ENCODE measurements at regions not wholly inside any gene's neighbourhood (a gene's known extent, or its start where the extent isn't known, plus 50 kb on each side); places are given as distances from the start of the nearest gene placed in this dataset.
A peak's percentile ranks its signal among the peaks of the same experiment; 100 is the strongest.

DNA sequence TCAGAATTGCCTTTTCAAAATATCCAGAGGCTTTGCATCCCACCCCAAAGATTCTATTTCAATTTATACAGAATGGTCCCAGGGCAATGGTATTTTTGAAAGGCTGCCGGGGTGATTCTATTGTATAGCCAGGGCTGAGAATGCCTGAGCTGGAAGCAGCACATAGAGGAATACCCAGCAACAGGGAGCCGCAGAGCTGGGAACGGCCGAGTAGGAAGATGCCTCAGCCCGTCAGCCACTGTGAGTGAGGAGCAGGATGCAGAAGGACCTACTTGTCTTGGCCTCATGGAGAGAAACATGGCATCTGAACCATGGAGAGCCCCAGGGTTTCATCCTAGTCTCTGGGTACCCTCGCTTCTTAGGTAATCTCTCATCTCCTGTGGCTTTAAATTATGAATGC lies 170.8 kb upstream of the FHL2 start:
- no peaks in the 10 kb centered on the region for H3K36me3 ChIP-seq (replicated peaks; ENCODE audit: control insufficient read depth, insufficient read depth, low read length)
- no peak for DNase-seq
- H3K27me3 ChIP-seq (ENCODE audit: control insufficient read depth, insufficient read depth, low read length), result no peaks in the 10 kb centered on the region
- H3K4me3 ChIP-seq (ENCODE audit: insufficient read depth, low read depth, low read length), result no peak overlapping the region

DNA sequence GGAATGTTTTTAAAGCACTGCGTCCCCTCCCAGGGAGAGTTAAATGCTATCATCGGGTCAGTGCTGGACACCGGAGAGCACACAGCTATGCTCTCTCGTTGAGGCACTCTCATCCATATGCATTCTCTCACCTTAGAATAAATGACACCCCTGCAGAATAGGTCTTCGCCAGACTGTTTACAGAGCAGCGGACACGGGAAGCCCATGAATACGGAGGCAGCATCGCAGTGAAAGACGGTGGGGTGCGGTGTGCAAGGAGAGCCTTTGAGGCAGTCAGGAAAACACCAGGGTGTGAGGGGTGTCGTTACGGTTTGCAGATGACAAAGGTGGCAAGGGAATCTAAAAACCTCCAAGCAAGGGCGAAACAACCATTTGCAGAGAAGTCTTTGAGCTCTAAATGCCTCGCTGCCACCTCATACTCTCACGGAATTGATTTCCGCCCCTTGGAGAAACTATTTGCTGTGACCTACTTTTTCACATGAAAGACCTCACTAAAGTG lies 169.2 kb upstream of the FHL2 start:
- Histone ChIP-seq H3K27me3 (ENCODE audit: control insufficient read depth, insufficient read depth, low read length) (no peaks in the 10 kb centered on the region), H3K36me3 (replicated peaks; ENCODE audit: control insufficient read depth, insufficient read depth, low read length) (no peaks in the 10 kb centered on the region), H3K4me3 (ENCODE audit: insufficient read depth, low read depth, low read length) (no peak overlapping the region)
- DNase-seq, result no peak

DNA sequence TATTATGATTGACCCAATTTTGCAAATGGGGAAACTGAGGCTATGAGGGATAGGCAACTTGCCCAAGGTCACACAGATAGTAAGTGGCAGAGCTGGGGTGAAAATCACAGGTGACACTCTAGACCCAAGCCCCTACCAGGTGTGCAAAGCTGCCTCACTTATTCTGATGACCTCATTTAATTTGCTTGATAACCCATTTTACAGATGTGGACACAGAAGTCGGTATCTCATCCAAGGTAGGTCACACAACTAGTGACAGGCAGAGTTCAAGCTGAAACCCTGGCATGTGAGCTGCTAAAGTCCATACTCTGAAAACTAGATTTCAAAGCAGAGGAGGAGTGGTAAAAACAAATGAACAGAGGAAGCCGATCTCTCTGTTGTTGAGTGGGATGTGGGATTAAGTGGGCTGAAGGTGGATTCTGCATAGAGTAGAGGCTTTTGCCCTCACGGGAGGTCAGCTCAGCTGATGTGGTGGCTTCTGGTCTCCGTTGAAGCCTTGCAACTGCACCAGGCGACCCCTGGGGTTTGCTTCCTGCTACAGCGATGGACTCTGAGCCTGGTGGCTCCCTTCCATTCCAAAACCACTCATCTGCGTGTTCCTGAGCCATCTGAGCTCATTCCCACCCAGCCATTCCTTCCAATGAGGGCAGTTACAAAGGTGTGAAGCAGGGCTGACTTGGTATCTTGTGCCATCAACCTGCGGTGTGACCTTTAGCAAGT lies 164.3 kb upstream of the FHL2 start:
- DNase-seq, result peak; percentile 51
- Histone ChIP-seq H3K36me3 (replicated peaks; ENCODE audit: control insufficient read depth, insufficient read depth, low read length) (no peaks in the 10 kb centered on the region), H3K27me3 (ENCODE audit: control insufficient read depth, insufficient read depth, low read length) (no peaks in the 10 kb centered on the region), H3K4me3 (ENCODE audit: insufficient read depth, low read depth, low read length) (no peak overlapping the region)

DNA sequence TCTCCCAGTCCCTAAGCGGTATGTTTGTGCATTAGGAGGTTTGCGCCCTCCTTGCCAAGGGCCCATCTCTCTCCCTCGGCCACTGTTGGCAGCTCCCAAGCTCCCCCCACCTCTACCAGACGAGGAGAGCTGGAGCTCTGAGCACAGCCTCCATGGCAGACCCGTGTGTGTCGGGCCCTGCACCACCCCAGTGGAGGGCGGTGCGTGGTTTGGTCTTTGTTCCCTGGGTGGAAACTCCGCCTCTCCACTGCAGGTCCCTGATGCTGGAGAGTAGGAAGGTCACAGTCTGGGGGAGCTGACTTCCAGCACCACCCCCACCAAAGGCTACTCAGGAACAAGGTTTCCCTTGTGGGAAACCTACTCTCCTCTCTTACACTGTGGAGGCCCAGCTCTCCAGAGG lies 162.6 kb upstream of the FHL2 start:
- DNase-seq, result no peak
- no peaks in the 10 kb centered on the region for H3K27me3 ChIP-seq (ENCODE audit: control insufficient read depth, insufficient read depth, low read length)
- no peak overlapping the region for H3K4me3 ChIP-seq (ENCODE audit: insufficient read depth, low read depth, low read length)
- no peaks in the 10 kb centered on the region for H3K36me3 ChIP-seq (replicated peaks; ENCODE audit: control insufficient read depth, insufficient read depth, low read length)

DNA sequence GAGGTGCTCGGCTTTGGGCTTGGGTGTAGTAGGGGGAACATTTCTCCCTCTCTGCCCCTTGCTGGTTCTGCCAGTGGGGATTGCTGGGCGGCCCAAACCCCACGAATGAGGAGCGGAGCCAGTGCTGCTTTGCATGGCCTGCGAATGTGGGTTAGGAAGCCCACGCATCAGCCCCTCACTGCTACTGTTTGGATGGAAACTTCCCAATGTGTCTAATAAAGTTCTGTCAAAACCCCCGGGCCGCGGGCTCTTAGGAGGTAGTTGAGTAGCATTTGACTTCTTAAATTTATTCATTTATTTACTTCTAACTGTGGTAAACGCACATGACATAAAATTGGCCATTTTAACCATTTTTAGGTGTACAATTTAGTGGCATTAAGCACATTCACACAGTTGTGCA lies 161.3 kb upstream of the FHL2 start:
- H3K27me3 ChIP-seq (ENCODE audit: control insufficient read depth, insufficient read depth, low read length), result no peaks in the 10 kb centered on the region

DNA sequence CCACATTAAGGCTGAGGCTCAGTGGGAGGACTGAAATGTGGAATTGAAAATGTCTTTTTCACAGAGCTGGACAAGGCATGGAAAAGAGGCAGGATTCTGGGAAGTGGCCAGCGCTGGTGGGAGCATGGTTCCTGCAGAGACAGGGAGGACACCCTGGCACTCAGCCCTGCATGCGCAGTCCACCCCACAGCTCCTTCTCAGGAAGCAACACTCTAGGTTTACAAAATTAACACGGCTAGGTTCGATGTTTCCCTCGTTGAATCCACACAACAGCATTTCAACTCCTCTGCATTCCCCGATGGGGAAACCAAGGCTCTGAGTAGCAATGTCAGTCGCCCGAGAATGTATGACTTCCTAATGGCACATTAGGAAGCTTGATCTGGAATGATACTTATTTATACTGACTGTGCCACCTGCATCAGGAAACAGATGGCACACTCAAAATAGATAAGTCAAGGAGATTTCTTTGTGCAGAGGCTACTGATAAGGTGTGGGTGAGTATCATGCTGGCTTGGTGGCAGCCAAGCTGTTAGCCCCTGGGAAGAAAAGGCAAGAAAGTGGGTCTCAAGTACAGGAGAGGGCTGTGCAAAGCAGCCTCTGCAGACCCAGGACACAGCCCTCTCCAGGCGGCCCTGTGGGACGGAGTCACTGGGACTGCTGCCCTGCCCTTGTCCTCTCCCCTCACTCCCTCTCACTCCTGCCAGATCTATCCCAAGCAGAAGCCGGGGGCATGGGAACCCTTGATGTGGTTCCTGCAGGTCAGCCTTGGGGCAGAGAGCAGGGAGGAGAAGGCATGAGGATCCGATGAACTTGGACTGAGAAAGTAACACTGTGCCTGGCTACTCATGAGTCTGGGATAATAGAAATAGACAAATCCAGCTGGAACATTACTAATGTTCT lies 158.4 kb upstream of the FHL2 start:
- Histone ChIP-seq H3K4me3 (ENCODE audit: insufficient read depth, low read depth, low read length) (no peak overlapping the region), H3K27me3 (ENCODE audit: control insufficient read depth, insufficient read depth, low read length) (no peaks in the 10 kb centered on the region), H3K36me3 (replicated peaks; ENCODE audit: control insufficient read depth, insufficient read depth, low read length) (no peaks in the 10 kb centered on the region)
- DNase-seq, result no peak

More for the DNA sequence above, 161.3 kb upstream of the FHL2 start:
- Histone ChIP-seq H3K4me3 (ENCODE audit: insufficient read depth, low read depth, low read length) (no peak overlapping the region), H3K36me3 (replicated peaks; ENCODE audit: control insufficient read depth, insufficient read depth, low read length) (no peaks in the 10 kb centered on the region)
- no peak for DNase-seq

DNA sequence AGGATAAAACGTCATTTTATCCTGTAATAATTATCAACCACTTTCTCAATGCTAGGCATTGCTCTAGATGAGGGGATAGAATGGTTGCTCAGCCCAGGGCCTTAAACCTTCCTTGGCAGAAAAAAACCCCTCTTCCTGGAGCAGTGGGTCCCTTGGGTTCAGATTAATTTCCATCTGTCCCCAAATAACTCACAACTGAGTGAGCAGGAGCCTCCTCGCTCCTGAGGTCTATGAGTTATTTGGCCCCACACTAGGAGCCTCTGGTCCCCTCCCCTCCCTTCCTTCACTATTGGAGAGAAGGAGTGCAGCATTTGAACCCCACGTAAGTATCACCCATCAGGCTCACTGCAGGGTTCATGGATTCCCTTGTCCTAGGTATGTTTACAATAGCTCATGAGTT lies 157.5 kb upstream of the FHL2 start:
- no peak overlapping the region for H3K4me3 ChIP-seq (ENCODE audit: insufficient read depth, low read depth, low read length)
- no peak for DNase-seq
- no peaks in the 10 kb centered on the region for H3K27me3 ChIP-seq (ENCODE audit: control insufficient read depth, insufficient read depth, low read length)

DNA sequence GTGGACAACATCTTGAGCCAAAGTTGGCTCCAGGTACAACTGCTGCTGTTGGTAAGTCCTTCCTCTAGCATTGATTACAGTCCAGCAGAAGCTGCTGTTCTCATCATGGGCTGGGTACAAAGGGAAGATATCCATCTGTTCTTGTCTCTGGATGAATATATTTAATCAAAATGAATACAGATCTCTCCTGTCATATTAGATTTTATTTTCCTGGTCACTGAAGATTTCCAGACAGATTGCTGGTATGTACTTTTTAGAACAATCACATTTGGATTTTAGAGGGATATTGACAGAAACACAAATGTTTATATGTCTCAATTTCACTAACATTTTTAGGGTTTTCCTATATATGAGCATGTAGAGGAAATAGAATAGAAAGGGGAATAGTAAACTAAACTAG lies 155.4 kb upstream of the FHL2 start:
- Histone ChIP-seq H3K36me3 (replicated peaks; ENCODE audit: control insufficient read depth, insufficient read depth, low read length) (no peaks in the 10 kb centered on the region), H3K4me3 (ENCODE audit: insufficient read depth, low read depth, low read length) (no peak overlapping the region), H3K27me3 (ENCODE audit: control insufficient read depth, insufficient read depth, low read length) (no peaks in the 10 kb centered on the region)
- DNase-seq, result no peak

More for the DNA sequence above, 157.5 kb upstream of the FHL2 start:
- H3K36me3 ChIP-seq (replicated peaks; ENCODE audit: control insufficient read depth, insufficient read depth, low read length), result no peaks in the 10 kb centered on the region

DNA sequence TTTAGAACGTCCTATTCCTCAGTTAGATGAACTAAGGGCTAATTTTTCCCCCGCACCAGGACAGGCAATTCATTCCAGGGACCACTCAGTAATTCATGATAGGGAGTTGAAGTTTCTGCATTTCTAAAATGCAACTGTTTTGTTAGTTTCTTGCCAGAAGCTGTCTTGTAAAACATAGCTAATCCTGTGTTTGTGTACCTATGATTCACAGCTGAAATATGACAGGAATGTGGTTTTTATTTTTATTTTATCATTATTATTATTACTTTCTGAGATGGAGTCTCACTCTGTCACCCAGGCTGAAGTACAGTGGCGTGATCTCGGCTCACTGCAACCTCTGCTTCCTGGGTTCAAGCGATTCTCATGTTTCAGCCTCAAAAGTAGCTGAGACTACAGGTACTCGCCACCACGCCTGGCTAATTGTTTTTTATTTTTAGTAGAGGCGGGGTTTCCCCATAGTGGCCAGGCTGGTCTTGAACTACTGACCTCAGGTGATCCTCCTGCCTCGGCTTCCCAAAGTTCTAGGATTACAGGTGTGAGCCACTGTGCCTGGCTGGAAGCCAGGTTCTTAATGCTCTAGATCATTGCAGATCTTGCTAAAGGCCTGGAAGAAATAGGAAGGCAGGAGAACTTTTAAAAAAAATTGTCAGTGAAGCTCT lies 154.8 kb upstream of the FHL2 start:
- Histone ChIP-seq H3K36me3 (replicated peaks; ENCODE audit: control insufficient read depth, insufficient read depth, low read length) (no peaks in the 10 kb centered on the region), H3K27me3 (ENCODE audit: control insufficient read depth, insufficient read depth, low read length) (no peaks in the 10 kb centered on the region), H3K4me3 (ENCODE audit: insufficient read depth, low read depth, low read length) (no peak overlapping the region)
- no peak for DNase-seq

DNA sequence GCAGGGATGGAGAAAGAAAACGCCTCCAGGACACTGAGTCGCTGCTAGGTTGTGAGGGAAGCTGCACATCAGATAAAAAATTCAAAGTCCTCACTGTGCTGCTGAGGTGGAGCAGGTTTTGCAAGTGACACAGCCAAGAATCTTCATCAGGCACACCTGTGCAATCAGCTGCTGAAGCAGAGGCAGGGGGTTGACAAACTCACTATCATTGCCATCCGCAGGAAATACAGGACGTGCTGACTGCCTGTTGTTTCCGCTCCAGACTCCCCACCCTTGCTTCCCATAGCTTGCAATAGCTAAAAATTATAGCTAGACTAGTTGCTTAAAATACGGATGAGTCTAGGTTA lies 147.8 kb upstream of the FHL2 start:
- Histone ChIP-seq H3K27me3 (ENCODE audit: control insufficient read depth, insufficient read depth, low read length) (no peaks in the 10 kb centered on the region), H3K4me3 (ENCODE audit: insufficient read depth, low read depth, low read length) (no peak overlapping the region), H3K36me3 (replicated peaks; ENCODE audit: control insufficient read depth, insufficient read depth, low read length) (no peaks in the 10 kb centered on the region)
- no peak for DNase-seq

DNA sequence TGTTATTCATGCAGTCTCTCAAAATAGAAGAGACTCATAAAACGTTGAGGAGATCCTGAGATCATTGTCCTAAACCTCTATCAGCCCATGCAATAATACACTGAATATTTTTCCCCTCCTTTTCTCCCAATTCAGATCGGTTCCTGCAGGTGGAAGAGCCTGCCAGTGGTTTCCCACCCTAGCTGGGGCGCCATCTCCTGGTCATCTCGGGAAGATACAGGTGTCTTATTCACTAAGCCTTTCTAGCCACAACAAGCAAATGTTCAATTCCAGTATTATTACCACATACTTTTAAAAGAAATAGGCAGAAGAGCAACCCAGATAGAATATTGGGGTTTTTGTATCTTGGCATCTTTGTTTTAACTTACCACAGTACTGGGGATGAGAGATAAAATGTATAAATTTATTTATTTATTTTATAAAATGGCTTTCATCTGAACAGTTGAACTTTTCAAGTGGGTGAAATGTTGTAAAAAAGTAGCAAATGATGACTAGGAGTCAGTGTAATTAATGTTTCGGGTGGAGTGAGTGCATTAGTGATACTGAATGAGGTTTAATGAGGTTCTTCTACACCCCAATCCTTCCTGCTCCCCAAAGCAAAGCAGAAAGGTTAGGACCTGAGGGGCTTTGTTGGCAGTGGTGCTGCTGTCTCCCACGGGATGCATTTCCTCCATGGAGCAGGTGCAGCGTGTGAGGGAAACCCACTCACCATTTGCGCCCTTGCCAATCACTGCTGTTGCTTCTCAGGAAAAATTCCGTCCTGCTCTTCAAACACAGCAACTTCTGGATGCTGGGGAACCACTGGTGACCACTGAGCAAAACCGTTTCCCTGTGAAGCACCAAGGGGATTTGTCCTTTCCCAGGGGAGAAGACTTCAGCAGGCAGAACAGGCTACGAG lies 147.1 kb upstream of the FHL2 start:
- H3K4me3 ChIP-seq (ENCODE audit: insufficient read depth, low read depth, low read length), result no peak overlapping the region
- H3K27me3 ChIP-seq (ENCODE audit: control insufficient read depth, insufficient read depth, low read length), result no peaks in the 10 kb centered on the region
- DNase-seq, result peak; percentile 72
- H3K36me3 ChIP-seq (replicated peaks; ENCODE audit: control insufficient read depth, insufficient read depth, low read length), result no peaks in the 10 kb centered on the region

DNA sequence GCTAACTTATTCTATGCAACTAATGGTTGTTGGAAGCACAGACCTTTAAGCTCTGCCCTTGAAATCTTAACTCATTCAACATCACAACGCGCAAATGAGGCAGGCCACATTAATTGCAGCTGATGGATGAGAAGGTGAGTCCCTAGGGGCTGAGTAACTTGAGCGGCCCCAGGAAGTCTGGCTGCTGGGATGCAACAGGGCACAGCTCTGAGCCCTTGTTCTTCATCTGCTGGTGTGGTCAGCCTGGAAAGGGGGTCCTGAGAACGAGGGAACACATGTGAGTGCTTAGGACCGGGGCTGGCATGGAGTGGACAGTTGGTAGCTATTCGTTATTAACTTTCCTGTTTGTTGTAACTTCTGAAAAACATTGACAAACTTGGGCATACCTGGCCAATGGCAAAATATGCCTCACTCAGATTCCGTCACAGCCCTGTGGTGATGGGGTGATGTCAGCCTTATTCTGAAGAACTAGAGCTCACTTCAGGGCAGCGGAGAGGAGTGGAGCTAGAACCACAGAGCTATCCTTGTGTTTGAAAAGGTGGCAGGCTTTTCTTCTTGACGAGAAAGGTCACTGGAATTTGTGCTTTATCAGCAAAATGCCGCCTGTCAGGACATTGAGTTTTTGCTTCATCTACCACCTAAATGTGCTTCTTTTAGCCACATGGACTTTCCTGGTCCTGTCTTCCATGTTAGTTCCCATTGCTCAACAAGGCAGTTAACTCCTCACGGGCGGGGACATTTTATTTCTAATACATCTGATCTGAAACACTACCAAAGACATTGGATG lies 145.9 kb upstream of the FHL2 start:
- no peak for DNase-seq
- Histone ChIP-seq H3K4me3 (ENCODE audit: insufficient read depth, low read depth, low read length) (no peak overlapping the region), H3K27me3 (ENCODE audit: control insufficient read depth, insufficient read depth, low read length) (no peaks in the 10 kb centered on the region), H3K36me3 (replicated peaks; ENCODE audit: control insufficient read depth, insufficient read depth, low read length) (no peaks in the 10 kb centered on the region)

DNA sequence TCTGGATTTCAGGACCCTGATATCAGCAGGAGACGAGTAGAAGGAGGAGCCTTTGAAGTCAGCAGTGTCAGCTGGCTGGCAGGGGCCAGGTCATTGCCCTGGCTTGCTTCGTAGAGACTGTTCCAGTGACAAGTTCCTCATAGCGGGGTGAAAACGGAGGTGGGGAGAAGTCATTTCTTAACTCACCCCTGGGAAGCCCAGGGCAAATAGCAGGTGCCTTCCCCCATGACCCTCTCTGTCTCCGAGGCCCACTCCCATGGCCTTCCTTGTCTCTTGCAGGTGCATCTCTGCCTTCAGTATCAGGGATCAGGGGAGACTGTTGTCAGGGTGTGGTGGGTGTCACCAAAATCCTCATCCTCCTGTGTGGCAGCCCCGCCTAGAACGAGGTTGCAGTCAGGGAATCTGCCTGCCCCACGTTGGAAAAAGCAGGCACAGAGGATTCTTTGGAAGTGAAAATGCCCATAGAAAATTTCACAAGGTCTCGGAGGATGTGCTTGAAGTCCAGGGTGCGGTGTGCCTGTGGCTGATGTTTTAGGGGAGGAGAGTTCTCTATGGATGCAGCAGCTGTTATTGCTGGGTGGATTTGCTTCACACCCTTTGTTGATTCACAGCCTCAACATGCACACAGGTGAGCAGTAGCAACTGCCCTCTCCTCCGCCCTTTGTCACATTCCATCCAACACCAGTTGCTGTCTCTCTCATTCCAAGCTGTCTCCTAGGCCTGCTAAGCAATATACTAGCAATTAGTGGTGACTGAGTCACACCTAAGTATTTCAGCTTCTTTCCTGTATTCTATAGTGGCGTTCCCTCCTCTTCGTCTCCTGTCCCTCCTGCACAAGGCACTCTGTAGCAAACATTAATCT lies 142.6 kb upstream of the FHL2 start:
- Histone ChIP-seq H3K4me3 (ENCODE audit: insufficient read depth, low read depth, low read length) (no peak overlapping the region), H3K36me3 (replicated peaks; ENCODE audit: control insufficient read depth, insufficient read depth, low read length) (no peaks in the 10 kb centered on the region), H3K27me3 (ENCODE audit: control insufficient read depth, insufficient read depth, low read length) (no peaks in the 10 kb centered on the region)
- no peak for DNase-seq
